ENCODE measurements at regions not wholly inside any gene's neighbourhood (a gene's known extent, or its start where the extent isn't known, plus 50 kb on each side); places are given as distances from the start of the nearest gene placed in this dataset.

DNA sequence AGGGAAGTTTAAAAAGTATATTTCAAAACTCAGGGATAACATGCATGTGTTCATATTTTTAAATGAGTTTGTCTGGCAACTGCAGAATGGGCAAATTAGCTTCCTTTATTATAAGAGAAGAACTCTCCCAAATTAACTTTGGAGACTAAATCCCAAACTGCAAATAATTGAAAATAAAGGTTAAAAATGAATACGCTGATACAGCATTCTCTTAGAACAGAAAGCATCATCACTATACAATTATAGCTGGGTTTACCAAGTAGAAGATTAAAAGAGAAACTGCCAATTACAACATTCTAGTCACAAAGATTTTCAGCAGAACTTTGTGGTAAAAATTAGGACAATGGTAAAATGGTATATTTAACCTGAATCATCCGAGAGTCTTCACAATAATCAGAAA lies 73.3 kb downstream of the OLFM4 start:
- no peaks in the 10 kb centered on the region for H3K27me3 ChIP-seq
- H3K9me3 ChIP-seq: no peaks in the 10 kb centered on the region
- intact Hi-C loops (cut with DNase I; ENCODE audit: low total_unique reads): no loop called here
- H3K4me1 ChIP-seq: no peaks in the 10 kb centered on the region
- no peak for DNase-seq
- TF ChIP-seq, protein P1, sequence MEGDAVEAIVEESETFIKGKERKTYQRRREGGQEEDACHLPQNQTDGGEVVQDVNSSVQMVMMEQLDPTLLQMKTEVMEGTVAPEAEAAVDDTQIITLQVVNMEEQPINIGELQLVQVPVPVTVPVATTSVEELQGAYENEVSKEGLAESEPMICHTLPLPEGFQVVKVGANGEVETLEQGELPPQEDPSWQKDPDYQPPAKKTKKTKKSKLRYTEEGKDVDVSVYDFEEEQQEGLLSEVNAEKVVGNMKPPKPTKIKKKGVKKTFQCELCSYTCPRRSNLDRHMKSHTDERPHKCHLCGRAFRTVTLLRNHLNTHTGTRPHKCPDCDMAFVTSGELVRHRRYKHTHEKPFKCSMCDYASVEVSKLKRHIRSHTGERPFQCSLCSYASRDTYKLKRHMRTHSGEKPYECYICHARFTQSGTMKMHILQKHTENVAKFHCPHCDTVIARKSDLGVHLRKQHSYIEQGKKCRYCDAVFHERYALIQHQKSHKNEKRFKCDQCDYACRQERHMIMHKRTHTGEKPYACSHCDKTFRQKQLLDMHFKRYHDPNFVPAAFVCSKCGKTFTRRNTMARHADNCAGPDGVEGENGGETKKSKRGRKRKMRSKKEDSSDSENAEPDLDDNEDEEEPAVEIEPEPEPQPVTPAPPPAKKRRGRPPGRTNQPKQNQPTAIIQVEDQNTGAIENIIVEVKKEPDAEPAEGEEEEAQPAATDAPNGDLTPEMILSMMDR (IDR thresholded peaks at IDR 0.05): no peak
- no peak for TF ChIP-seq POLR2A (IDR thresholded peaks at IDR 0.05)
- H3K4me3 ChIP-seq: no peak overlapping the region
- no peak overlapping the region for H3K27ac ChIP-seq
- H3K36me3 ChIP-seq: no peaks in the 10 kb centered on the region

DNA sequence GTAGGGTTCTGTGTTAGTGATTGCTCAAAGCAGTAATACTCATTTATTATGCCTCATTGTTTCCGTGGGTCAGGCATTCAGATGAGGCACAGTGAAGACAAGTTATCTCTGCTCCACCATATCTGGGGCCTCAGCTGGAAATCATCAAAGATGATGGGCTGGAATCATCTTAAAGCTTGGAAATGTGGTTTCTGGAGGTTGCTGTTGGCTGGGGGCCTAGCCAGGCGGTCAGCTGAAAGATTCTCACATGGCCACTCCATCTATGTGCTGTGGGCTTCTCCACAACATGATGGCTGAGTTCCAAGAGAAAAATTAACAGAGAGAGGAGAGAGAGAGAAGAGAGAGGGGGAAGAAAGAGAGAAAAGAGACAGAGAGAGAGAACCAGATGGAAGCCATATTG lies 75.5 kb downstream of the OLFM4 start:
- H3K27ac ChIP-seq: no peak overlapping the region
- no peaks in the 10 kb centered on the region for H3K36me3 ChIP-seq
- no peaks in the 10 kb centered on the region for H3K4me1 ChIP-seq
- no peaks in the 10 kb centered on the region for H3K27me3 ChIP-seq
- H3K4me3 ChIP-seq: no peak overlapping the region
- DNase-seq: no peak
- TF ChIP-seq, protein P1 (IDR thresholded peaks at IDR 0.05): no peak
- no peak for TF ChIP-seq POLR2A (IDR thresholded peaks at IDR 0.05)
- no peaks in the 10 kb centered on the region for H3K9me3 ChIP-seq
- intact Hi-C loops (cut with DNase I; ENCODE audit: low total_unique reads): no loop called here

DNA sequence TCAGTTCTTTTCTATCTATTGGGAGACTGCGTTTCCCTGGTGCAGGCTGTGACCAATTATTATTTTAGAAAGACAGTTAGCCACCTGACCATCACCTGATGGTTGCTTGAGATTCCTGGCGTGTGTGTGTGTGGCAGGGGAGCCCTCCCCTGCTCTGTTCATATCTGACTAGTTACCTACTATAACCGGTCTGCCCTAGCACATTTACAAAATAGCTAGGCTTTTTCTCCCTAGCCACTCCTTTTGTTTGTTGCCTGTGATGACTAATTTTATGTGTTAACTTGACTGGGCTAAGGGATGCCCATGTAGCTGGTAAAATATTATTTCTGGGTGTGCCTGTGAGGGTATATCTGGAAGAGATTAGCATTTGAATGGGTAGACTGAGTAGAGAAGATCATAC lies 76.9 kb downstream of the OLFM4 start:
- no peaks in the 10 kb centered on the region for H3K27me3 ChIP-seq
- H3K36me3 ChIP-seq: no peaks in the 10 kb centered on the region
- DNase-seq: no peak
- TF ChIP-seq, protein P1 (IDR thresholded peaks at IDR 0.05): no peak
- no peak for TF ChIP-seq POLR2A (IDR thresholded peaks at IDR 0.05)
- intact Hi-C loops (cut with DNase I; ENCODE audit: low total_unique reads): no loop called here
- no peak overlapping the region for H3K27ac ChIP-seq
- H3K9me3 ChIP-seq: no peaks in the 10 kb centered on the region
- H3K4me3 ChIP-seq: no peak overlapping the region
- no peaks in the 10 kb centered on the region for H3K4me1 ChIP-seq

DNA sequence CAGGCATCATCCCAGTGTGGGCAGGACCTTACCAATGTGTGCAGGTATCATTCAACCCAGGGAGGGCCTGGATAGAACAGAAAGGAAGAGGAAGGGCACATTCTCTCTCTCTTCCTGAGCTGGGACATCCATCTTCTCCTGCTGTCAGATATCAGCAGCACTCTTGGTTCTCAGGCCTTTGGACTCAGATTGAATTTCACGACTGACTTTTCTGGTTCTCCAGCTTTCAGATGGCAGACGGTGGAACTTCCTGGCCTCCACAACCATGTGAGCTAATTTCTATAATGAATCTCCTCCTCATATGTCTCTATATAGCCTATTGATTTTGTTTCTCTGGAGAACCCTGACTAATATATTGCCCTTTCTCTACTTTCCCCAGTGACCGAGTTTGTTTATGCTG lies 77.3 kb downstream of the OLFM4 start:
- no peak for DNase-seq
- intact Hi-C loops (cut with DNase I; ENCODE audit: low total_unique reads): no loop called here
- no peak overlapping the region for H3K4me3 ChIP-seq
- no peaks in the 10 kb centered on the region for H3K4me1 ChIP-seq
- H3K36me3 ChIP-seq: no peaks in the 10 kb centered on the region
- TF ChIP-seq POLR2A (IDR thresholded peaks at IDR 0.05): no peak
- TF ChIP-seq, protein P1 (IDR thresholded peaks at IDR 0.05): no peak
- no peak overlapping the region for H3K27ac ChIP-seq
- H3K9me3 ChIP-seq: no peaks in the 10 kb centered on the region
- H3K27me3 ChIP-seq: no peaks in the 10 kb centered on the region

DNA sequence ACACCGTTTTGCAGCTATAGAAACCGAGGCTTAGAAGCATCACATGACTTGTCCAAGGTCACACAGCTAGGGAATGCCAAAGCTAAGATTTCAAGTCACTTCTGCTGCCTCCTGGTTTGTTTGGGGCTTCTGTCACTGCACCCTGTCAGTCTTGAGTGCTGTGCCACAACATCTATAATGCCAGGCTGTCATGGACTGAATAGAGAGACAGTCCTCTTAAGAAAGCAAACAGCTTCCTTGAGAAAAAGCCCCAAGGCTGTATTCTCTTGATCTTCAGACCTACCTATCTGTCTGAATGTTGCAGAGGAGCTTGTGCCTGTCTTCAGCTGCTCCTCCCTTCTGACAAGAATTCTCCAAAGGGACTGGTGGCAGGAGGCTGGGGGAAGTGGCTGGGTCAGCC lies 81.6 kb downstream of the OLFM4 start:
- no peak for DNase-seq
- TF ChIP-seq POLR2A (IDR thresholded peaks at IDR 0.05): no peak
- TF ChIP-seq, protein P1 (IDR thresholded peaks at IDR 0.05): no peak
- H3K4me1 ChIP-seq: no peaks in the 10 kb centered on the region
- no peaks in the 10 kb centered on the region for H3K9me3 ChIP-seq
- H3K4me3 ChIP-seq: no peak overlapping the region
- no peak overlapping the region for H3K27ac ChIP-seq
- no peaks in the 10 kb centered on the region for H3K36me3 ChIP-seq
- H3K27me3 ChIP-seq: no peaks in the 10 kb centered on the region
- intact Hi-C loops (cut with DNase I; ENCODE audit: low total_unique reads): no loop called here

Measured in uterus (tissue), 3 donors.